Heart right ventricle (tissue), 16 donors: ENCODE measurements at regions not wholly inside any gene's neighbourhood (a gene's known extent, or its start where the extent isn't known, plus 50 kb on each side); places are given as distances from the start of the nearest gene placed in this dataset.
A peak's percentile ranks its signal among the peaks of the same experiment; 100 is the strongest.

Experiments
- ATAC-seq, 8 donors: fragments of 200-7000 bp; cut with Tn5 transposase; one replicate each; pipeline ENCODE4 v1.9.1; 2020; ENCODE audit warnings: mild to moderate bottlenecking in 8 of 8, moderate library complexity in 8 of 8, moderate number of reproducible peaks in 1 of 8
- DNase-seq, 2 donors: peaks; one replicate each; pipeline ENCODE4 v3.0.0-alpha.2; 2020
- H3K27ac ChIP-seq, 10 donors: fragments of 200-600 bp; sonication (generic) in 2 of 10; one replicate each; pipeline versions ENCODE4 v1.5.0 to v1.8.0; 2020 to 2022; ENCODE audit warnings: mild to moderate bottlenecking in 3 of 10
- H3K27me3 ChIP-seq, 7 donors: fragments of 200-600 bp; one replicate each; pipeline ENCODE4 v1.8.0; 2021 to 2022; ENCODE audit warnings: mild to moderate bottlenecking in 2 of 7
- H3K36me3 ChIP-seq, 9 donors: fragments of 200-600 bp; sonication (generic) in 1 of 9; one replicate each; pipeline versions ENCODE4 v1.5.0 to v1.8.0; 2020 to 2022; ENCODE audit warnings: mild to moderate bottlenecking in 2 of 9
- H3K4me1 ChIP-seq, 9 donors: fragments of 200-600 bp; sonication (generic) in 1 of 9; one replicate each; pipeline versions ENCODE4 v1.5.0 to v1.8.0; 2020 to 2022; ENCODE audit warnings: mild to moderate bottlenecking in 4 of 9
- H3K4me3 ChIP-seq, 10 donors: fragments of 200-600 bp; sonication (generic) in 2 of 10; one replicate each; pipeline versions ENCODE4 v1.5.0 to v1.8.0; 2020 to 2022; ENCODE audit warnings: mild to moderate bottlenecking in 7 of 10, moderate library complexity in 2 of 10
- H3K9me3 ChIP-seq, 11 donors: fragments of 200-600 bp in 10 of 11; sonication (generic) in 2 of 11; one replicate each; pipeline versions ENCODE4 v1.5.0 to v1.8.0; 2013 to 2022; ENCODE audit warnings: mild to moderate bottlenecking in 2 of 11, control low read depth in 1 of 11, moderate library complexity in 1 of 11
- WGBS, 2 donors: extraction: QIAGEN DNeasy Blood & Tissue Kit; methylation state at CpG; one replicate each; pipeline ENCODE4 v1.1.7; 2013; ENCODE audit warnings: inconsistent platforms in 1 of 2; 5-methylcytosine and 5-hydroxymethylcytosine counted together
- intact Hi-C, 10 donors: fragments of 100-400 bp; cut with DNase I; formaldehyde crosslinking; loops; one replicate each; pipeline versions ENCODE4 v1.11.1 to v1.14.2; 2022
- TF ChIP-seq, protein P1 (sequence below), 9 donors: fragments of 200-600 bp; sonication (generic) in 2 of 9; IDR thresholded peaks; one replicate each; pipeline versions ENCODE4 v1.5.0 to v1.8.0; 2021 to 2022; ENCODE audit warnings: antibody characterized with exemption in 9 of 9, mild to moderate bottlenecking in 5 of 9, moderate library complexity in 1 of 9
- donor health status: Arrhythmogenic right ventricular cardiomyopathy.
- donor health status: ischemic (EF 13 %, LVEDD 7.1; RV severe dilation, severe dysfunction).
- donor health status: healthy with polysubstance abuse.
- donor health status: DM: no; HTN: yes; CAD: no.
- donor health status: DM: no; HTN: no; CAD: no.
- donor health status: ischemic (EF 25% LVEDD 6.9; RV normal size, moderate dysfunction).
- donor health status: ischemic (EF 25% LVEDD 5.7; RV mildly dilated, moderate dysfunction).
- donor health status: healthy.
- donor health status: DM: yes; HTN: yes; CAD: no.
- donor health status: Ischemic cardiomyopathy.
- donor health status: ischemic (EF 35%, LVEDD 5.7; RV mildly dilated, moderate dysfunction).
- donor health status: nonischemic (EF 11% LVEDD 7.7; RV severe dilation, severe dysfunction).
- donor health status: DM: yes; HTN: yes; CAD: no.
- donor health status: PGD.
- donor health status: ischemic (EF 29% LVEDD 5.4; RV normal size, mild dysfunction).
- donor health status: nonischemic (EF 23%, LVEDD 6.1; RV moderate dilation, normal function).

DNA sequence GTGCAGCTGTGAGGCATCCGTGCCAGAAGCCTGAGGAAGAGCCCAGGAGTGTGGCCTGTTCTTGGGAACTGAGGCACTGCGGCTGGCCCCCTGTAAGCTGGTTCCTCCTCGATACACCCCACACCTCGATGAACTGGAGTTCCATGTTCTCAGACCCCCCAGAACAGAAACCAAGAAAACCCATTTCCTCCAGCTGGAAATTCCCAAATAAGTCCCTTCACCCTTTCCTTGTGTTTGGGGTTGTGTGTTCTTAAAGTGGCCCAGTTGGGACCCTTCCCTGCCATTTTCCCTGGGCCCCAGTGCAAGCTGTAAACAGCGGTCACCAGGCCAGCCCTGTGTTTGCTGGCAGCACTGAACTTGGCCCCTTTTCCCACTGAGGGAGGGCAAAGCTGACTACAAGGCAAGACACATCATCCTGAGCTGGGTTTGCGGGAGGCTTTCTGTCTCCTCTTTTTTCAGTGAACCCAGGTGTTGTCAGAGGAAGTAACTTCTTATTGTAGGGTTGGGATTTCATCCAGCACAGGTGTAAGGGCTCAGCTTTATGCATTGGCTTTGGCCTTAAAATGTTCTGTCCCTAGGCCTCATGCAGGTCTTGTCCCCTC lies 60.1 kb upstream of the MPEG1 start:
- intact Hi-C loops, result no loop called here
- no peak for ATAC-seq
- WGBS, 2 donors, result 88 to 91% methylated on average over 6 of the region's 6 CpGs
- peaks cover 0 to 22% (median 0%) of the 10 kb centered on the region in 9 donors for H3K4me1 ChIP-seq
- H3K27ac ChIP-seq, result peak overlapping the region in 2 of 10 donors; percentile 36 to 82
- TF ChIP-seq, protein P1, sequence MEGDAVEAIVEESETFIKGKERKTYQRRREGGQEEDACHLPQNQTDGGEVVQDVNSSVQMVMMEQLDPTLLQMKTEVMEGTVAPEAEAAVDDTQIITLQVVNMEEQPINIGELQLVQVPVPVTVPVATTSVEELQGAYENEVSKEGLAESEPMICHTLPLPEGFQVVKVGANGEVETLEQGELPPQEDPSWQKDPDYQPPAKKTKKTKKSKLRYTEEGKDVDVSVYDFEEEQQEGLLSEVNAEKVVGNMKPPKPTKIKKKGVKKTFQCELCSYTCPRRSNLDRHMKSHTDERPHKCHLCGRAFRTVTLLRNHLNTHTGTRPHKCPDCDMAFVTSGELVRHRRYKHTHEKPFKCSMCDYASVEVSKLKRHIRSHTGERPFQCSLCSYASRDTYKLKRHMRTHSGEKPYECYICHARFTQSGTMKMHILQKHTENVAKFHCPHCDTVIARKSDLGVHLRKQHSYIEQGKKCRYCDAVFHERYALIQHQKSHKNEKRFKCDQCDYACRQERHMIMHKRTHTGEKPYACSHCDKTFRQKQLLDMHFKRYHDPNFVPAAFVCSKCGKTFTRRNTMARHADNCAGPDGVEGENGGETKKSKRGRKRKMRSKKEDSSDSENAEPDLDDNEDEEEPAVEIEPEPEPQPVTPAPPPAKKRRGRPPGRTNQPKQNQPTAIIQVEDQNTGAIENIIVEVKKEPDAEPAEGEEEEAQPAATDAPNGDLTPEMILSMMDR (IDR thresholded peaks at IDR 0.05), result no peak
- peaks cover 0 to 8% (median 0%) of the 10 kb centered on the region in 7 donors for H3K27me3 ChIP-seq
- H3K36me3 ChIP-seq, result no peaks in the 10 kb centered on the region
- DNase-seq, result no peak
- H3K9me3 ChIP-seq, result peaks cover 0 to 8% (median 0%) of the 10 kb centered on the region in 11 donors
- no peak overlapping the region for H3K4me3 ChIP-seq

DNA sequence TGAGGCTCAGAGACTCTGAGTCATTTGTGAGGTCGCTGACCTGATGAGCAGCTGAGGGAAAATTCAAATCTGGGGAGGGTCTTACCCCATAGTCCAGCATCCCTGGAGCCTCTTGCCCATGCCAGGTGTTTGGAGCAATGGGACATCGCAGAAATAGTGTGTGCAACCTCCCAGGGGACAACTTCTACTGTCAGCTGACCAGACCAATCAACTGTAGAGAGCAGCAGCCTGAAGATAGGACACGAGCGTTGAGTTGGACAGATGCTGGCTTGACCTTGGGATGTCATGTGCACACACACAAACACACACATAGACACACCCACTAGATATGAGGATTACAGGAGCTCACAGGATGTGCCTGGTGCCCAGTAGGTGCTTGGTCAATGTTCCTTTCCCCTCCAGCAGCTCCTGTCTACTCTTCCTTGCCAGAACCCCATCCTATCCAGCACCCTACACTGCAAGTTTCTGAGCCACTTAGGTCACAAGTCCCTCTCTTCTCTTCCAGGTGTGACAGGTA lies 59.1 kb upstream of the MPEG1 start:
- 70% methylated on average over 4 of the region's 4 CpGs for WGBS, 2 donors
- ATAC-seq (no peak), DNase-seq (no peak)
- H3K36me3 ChIP-seq, result no peaks in the 10 kb centered on the region
- peaks cover 0 to 8% (median 0%) of the 10 kb centered on the region in 7 donors for H3K27me3 ChIP-seq
- H3K27ac ChIP-seq, result peak overlapping the region in 2 of 10 donors; percentile 36 to 82
- H3K4me1 ChIP-seq, result peaks cover 0 to 22% (median 0%) of the 10 kb centered on the region in 9 donors
- no peak overlapping the region for H3K4me3 ChIP-seq
- no peaks in the 10 kb centered on the region for H3K9me3 ChIP-seq
- intact Hi-C loops, result no loop called here
- TF ChIP-seq, protein P1 (IDR thresholded peaks at IDR 0.05), result no peak

DNA sequence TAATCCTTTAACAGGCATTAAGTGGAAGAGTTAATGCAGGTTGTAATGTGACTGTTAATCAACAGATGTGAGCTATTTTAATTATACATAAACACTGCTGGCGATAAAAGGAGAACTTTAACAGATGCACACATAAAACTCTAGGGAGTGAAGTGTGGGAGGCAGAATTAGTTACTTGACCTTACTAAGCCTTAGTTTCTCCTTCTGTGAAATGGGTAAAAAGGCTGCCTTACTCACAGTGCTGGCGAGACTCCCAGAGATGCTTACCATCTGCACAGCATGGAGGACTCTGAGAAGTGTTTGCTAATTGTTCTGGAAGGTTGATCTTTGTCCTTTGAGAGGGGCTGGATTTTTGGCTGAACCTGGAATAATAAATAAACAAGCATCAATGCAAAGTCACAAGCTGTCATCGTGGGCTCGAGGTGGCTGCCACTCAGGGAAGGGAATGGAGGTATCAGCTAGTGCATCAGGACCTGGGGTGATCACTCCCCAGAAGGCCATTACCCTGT lies 58.6 kb upstream of the MPEG1 start:
- ATAC-seq, result no peak
- peaks cover 0 to 8% (median 0%) of the 10 kb centered on the region in 7 donors for H3K27me3 ChIP-seq
- H3K4me3 ChIP-seq, result no peak overlapping the region
- H3K4me1 ChIP-seq, result peaks cover 0 to 22% (median 0%) of the 10 kb centered on the region in 9 donors
- TF ChIP-seq, protein P1 (IDR thresholded peaks at IDR 0.05), result no peak
- 83% methylated on average over 4 of the region's 4 CpGs for WGBS, 2 donors
- no peaks in the 10 kb centered on the region for H3K36me3 ChIP-seq
- no peaks in the 10 kb centered on the region for H3K9me3 ChIP-seq
- no peak for DNase-seq
- H3K27ac ChIP-seq, result no peak overlapping the region
- intact Hi-C loops, result no loop called here

DNA sequence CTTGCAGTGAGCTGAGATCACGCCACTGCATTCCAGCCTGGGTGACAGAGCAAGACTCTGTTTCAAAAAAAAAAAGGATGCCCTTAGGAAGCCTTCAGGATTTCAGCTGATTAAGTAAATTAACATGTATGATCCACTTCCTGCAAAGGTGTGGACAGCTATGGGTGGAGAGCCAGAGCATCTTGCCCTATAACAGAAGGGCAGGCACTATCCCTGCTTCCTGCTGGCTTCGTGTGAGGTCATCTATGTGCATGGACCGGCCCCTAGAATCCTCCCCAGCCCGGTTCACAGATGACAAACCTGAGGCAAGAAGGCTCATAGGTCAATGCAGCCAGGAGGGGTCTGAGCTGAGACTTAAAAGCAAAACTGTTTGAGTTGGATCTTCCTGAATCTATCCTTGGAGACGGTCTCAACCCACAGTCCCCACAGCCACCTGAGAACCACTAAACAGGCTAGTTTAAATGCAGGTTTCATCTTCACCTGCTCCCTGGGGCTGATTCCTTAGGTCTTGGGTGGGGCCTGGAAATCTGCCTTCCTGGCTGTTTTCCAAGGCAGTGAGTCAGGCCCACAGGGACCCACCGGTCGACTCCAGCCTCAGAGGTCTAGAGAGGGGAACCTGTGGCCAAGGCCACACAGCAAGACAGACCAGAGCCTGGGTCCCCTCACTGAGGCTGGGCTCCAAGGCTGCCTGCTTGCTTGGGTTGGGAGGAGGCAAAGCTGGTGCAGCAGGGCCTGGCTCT lies 55.2 kb upstream of the MPEG1 start:
- Histone ChIP-seq H3K9me3 (no peaks in the 10 kb centered on the region), H3K27ac (no peak overlapping the region), H3K27me3 (no peaks in the 10 kb centered on the region), H3K36me3 (no peaks in the 10 kb centered on the region), H3K4me1 (peaks cover 0 to 5% (median 0%) of the 10 kb centered on the region in 9 donors), H3K4me3 (no peak overlapping the region)
- intact Hi-C loops, result no loop called here
- ATAC-seq (no peak), DNase-seq (no peak)
- 71% methylated on average over 7 of the region's 7 CpGs for WGBS, 2 donors
- TF ChIP-seq, protein P1 (IDR thresholded peaks at IDR 0.05), result no peak
